ENCODE measurements at regions not wholly inside any gene's neighbourhood (a gene's known extent, or its start where the extent isn't known, plus 50 kb on each side); places are given as distances from the start of the nearest gene placed in this dataset.

- Histone ChIP-seq H4K20me1 (ENCODE audit: insufficient read depth, low read length) (no peaks in the 10 kb centered on the region), H3K9me3 (ENCODE audit: insufficient read depth, low read length, severe bottlenecking) (no peaks in the 10 kb centered on the region), H3K79me2 (ENCODE audit: insufficient read depth, low read length) (no peaks in the 10 kb centered on the region), H3K4me3 (ENCODE audit: low read depth in 1 of 2, low read length in 2 of 2) (no peak overlapping the region), H3K36me3 (ENCODE audit: insufficient read depth, low read length) (no peaks in the 10 kb centered on the region), H3K4me2 (ENCODE audit: insufficient read depth, low read length) (no peak overlapping the region), H3K27me3 (ENCODE audit: insufficient read depth, low read length, poor library complexity) (no peaks in the 10 kb centered on the region), H2AFZ (ENCODE audit: low read depth, low read length) (no peak overlapping the region), H3K27ac (ENCODE audit: low read length) (no peak overlapping the region), H3K4me1 (ENCODE audit: insufficient read depth, low read length) (no peaks in the 10 kb centered on the region), H3K9ac (ENCODE audit: low read depth, low read length) (no peak overlapping the region)
- TF ChIP-seq EZH2 (IDR thresholded peaks at IDR 0.05; ENCODE audit: borderline replicate concordance, low read depth, low read length, severe bottlenecking), result no peak
- TF ChIP-seq CTCF (IDR thresholded peaks at IDR 0.05; ENCODE audit: borderline replicate concordance, extremely low read depth, low read length, poor library complexity, severe bottlenecking), result no peak
- DNase-seq (no peak), ATAC-seq (ENCODE audit: insufficient read depth, low read depth) (no peak)
These were observed 144.4 kb downstream of the ZNF674 start for GRCh38 chrX:46400530-46401443.

- TF ChIP-seq EZH2 (IDR thresholded peaks at IDR 0.05; ENCODE audit: borderline replicate concordance, low read depth, low read length, severe bottlenecking) (no peak), CTCF (IDR thresholded peaks at IDR 0.05; ENCODE audit: borderline replicate concordance, extremely low read depth, low read length, poor library complexity, severe bottlenecking) (no peak)
- Histone ChIP-seq H3K4me2 (ENCODE audit: insufficient read depth, low read length) (no peak overlapping the region), H3K4me1 (ENCODE audit: insufficient read depth, low read length) (no peaks in the 10 kb centered on the region), H3K79me2 (ENCODE audit: insufficient read depth, low read length) (no peaks in the 10 kb centered on the region), H4K20me1 (ENCODE audit: insufficient read depth, low read length) (no peaks in the 10 kb centered on the region), H3K9me3 (ENCODE audit: insufficient read depth, low read length, severe bottlenecking) (no peaks in the 10 kb centered on the region), H2AFZ (ENCODE audit: low read depth, low read length) (no peak overlapping the region), H3K27ac (ENCODE audit: low read length) (no peak overlapping the region), H3K9ac (ENCODE audit: low read depth, low read length) (no peak overlapping the region), H3K36me3 (ENCODE audit: insufficient read depth, low read length) (no peaks in the 10 kb centered on the region), H3K27me3 (ENCODE audit: insufficient read depth, low read length, poor library complexity) (no peaks in the 10 kb centered on the region), H3K4me3 (ENCODE audit: low read depth in 1 of 2, low read length in 2 of 2) (no peak overlapping the region)
- ATAC-seq (ENCODE audit: insufficient read depth, low read depth), result no peak
- no peak for DNase-seq
These were observed 146.3 kb downstream of the ZNF674 start for GRCh38 chrX:46398874-46399273.

GRCh38 chrX:46398126-46398525 lies 147.1 kb downstream of the ZNF674 start:
- no peaks in the 10 kb centered on the region for H3K9me3 ChIP-seq (ENCODE audit: insufficient read depth, low read length, severe bottlenecking)
- no peaks in the 10 kb centered on the region for H3K79me2 ChIP-seq (ENCODE audit: insufficient read depth, low read length)
- no peak for ATAC-seq (ENCODE audit: insufficient read depth, low read depth)
- no peaks in the 10 kb centered on the region for H3K4me1 ChIP-seq (ENCODE audit: insufficient read depth, low read length)
- H2AFZ ChIP-seq (ENCODE audit: low read depth, low read length), result no peak overlapping the region
- no peak overlapping the region for H3K27ac ChIP-seq (ENCODE audit: low read length)
- no peak overlapping the region for H3K4me2 ChIP-seq (ENCODE audit: insufficient read depth, low read length)
- DNase-seq, result no peak
- TF ChIP-seq EZH2 (IDR thresholded peaks at IDR 0.05; ENCODE audit: borderline replicate concordance, low read depth, low read length, severe bottlenecking), result no peak
- no peak for TF ChIP-seq CTCF (IDR thresholded peaks at IDR 0.05; ENCODE audit: borderline replicate concordance, extremely low read depth, low read length, poor library complexity, severe bottlenecking)
- no peaks in the 10 kb centered on the region for H3K27me3 ChIP-seq (ENCODE audit: insufficient read depth, low read length, poor library complexity)
- no peaks in the 10 kb centered on the region for H3K36me3 ChIP-seq (ENCODE audit: insufficient read depth, low read length)
- H4K20me1 ChIP-seq (ENCODE audit: insufficient read depth, low read length), result no peaks in the 10 kb centered on the region
- no peak overlapping the region for H3K4me3 ChIP-seq (ENCODE audit: low read depth in 1 of 2, low read length in 2 of 2)
- H3K9ac ChIP-seq (ENCODE audit: low read depth, low read length), result no peak overlapping the region
